ENCODE measurements at regions not wholly inside any gene's neighbourhood (a gene's known extent, or its start where the extent isn't known, plus 50 kb on each side); places are given as distances from the start of the nearest gene placed in this dataset.

DNA sequence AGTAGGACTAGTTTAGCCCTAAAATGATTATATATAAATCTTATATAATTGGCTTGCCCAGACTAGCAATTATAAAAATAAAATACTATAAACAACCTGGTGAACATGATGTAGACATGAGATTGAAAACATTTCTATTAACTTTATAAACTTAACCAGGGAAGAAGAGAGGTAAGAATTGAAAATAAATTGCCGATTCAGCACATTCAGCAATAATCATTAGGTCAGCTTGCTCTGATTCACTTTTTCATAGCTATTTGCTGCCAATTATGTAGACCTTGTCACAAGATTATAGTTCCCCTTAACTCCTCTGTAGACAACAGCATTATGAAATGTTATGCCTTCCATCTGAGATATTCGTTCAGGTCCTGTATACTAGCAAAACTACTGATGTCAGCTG, 199.3 kb upstream of the CA10 start:
- H3K4me3 Mint-ChIP-seq: no peak overlapping the region
- H3K27me3 ChIP-seq (ENCODE audit: control insufficient read depth in 1 of 2, insufficient read depth in 2 of 2, low read length in 2 of 2): no peaks in the 10 kb centered on the region
- peaks cover 0 to 5% of the 10 kb centered on the region in 2 experiments for H3K9me3 ChIP-seq (ENCODE audit: control insufficient read depth in 1 of 2, insufficient read depth in 1 of 2, low read length in 2 of 2)
- H3K36me3 ChIP-seq (ENCODE audit: insufficient read depth, low read length): no peaks in the 10 kb centered on the region
- no peak for DNase-seq
- intact Hi-C loops (cut with DNase I, micrococcal nuclease): no loop called here
- no peak overlapping the region for H3K4me3 ChIP-seq (ENCODE audit: low read length)
- no peaks in the 10 kb centered on the region for H3K4me1 Mint-ChIP-seq (ENCODE audit: low read depth)
- ATAC-seq (ENCODE audit: poor library complexity): no peak
- H3K27ac Mint-ChIP-seq: no peak overlapping the region
- POLR2A ChIA-PET: no interaction called here
- no peaks in the 10 kb centered on the region for H3K36me3 Mint-ChIP-seq (ENCODE audit: low read depth)
- TF ChIP-seq CTCF (IDR thresholded peaks at IDR 0.05): no peak
- CTCF ChIA-PET: no interaction called here
- H3K27me3 Mint-ChIP-seq: no peaks in the 10 kb centered on the region
- H3K4me1 ChIP-seq (ENCODE audit: insufficient read depth, low read length): no peaks in the 10 kb centered on the region
- H3K9me3 Mint-ChIP-seq: peaks cover 3% of the 10 kb centered on the region
- H3K27ac ChIP-seq (ENCODE audit: low read depth in 1 of 2, low read length in 2 of 2): no peak overlapping the region

GRCh38 chr17:52336796-52337195, 178.3 kb upstream of the CA10 start:
- no peak for TF ChIP-seq CTCF (IDR thresholded peaks at IDR 0.05)
- peaks cover 13% of the 10 kb centered on the region for H3K9me3 Mint-ChIP-seq
- Histone ChIP-seq H3K27me3 (ENCODE audit: control insufficient read depth in 1 of 2, insufficient read depth in 2 of 2, low read length in 2 of 2) (no peaks in the 10 kb centered on the region), H3K27ac (ENCODE audit: low read depth in 1 of 2, low read length in 2 of 2) (no peak overlapping the region), H3K9me3 (ENCODE audit: control insufficient read depth in 1 of 2, insufficient read depth in 1 of 2, low read length in 2 of 2) (no peaks in the 10 kb centered on the region), H3K4me1 (ENCODE audit: insufficient read depth, low read length) (no peaks in the 10 kb centered on the region), H3K4me3 (ENCODE audit: low read length) (no peak overlapping the region), H3K36me3 (ENCODE audit: insufficient read depth, low read length) (no peaks in the 10 kb centered on the region)
- no peaks in the 10 kb centered on the region for H3K27me3 Mint-ChIP-seq
- H3K27ac Mint-ChIP-seq: no peak overlapping the region
- H3K4me1 Mint-ChIP-seq (ENCODE audit: low read depth): no peaks in the 10 kb centered on the region
- ATAC-seq (ENCODE audit: poor library complexity) (no peak), DNase-seq (no peak)
- intact Hi-C loops (cut with DNase I, micrococcal nuclease): no loop called here
- H3K4me3 Mint-ChIP-seq: no peak overlapping the region
- ChIA-PET POLR2A (no interaction called here), CTCF (no interaction called here)
- H3K36me3 Mint-ChIP-seq (ENCODE audit: low read depth): no peaks in the 10 kb centered on the region

DNA sequence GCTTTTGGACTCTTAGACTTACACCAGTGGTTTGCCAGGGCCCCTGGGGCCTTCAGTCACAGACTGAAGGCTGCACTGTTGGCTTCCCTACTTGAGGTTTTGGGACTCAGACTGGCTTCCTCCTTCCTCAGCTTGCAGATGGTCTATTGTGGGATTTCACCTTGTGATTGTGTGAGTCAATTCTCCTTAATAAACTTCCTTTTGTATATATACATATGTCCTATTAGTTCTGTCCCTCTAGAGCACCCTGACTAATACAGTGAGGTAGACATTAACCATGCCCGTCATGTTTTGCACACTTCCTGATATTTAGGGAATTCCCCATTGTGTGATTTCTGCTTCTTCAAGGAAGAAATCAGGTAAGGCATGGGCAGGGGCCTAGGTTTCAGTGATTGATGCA, 147.8 kb upstream of the CA10 start:
- H3K36me3 ChIP-seq (ENCODE audit: insufficient read depth, low read length): no peaks in the 10 kb centered on the region
- Mint-ChIP-seq H3K4me1 (ENCODE audit: low read depth) (no peaks in the 10 kb centered on the region), H3K4me3 (no peak overlapping the region), H3K27me3 (no peaks in the 10 kb centered on the region), H3K27ac (no peak overlapping the region), H3K36me3 (ENCODE audit: low read depth) (no peaks in the 10 kb centered on the region), H3K9me3 (peaks cover 5% of the 10 kb centered on the region)
- peaks cover 0 to 4% of the 10 kb centered on the region in 2 experiments for H3K9me3 ChIP-seq (ENCODE audit: control insufficient read depth in 1 of 2, insufficient read depth in 1 of 2, low read length in 2 of 2)
- no peaks in the 10 kb centered on the region for H3K4me1 ChIP-seq (ENCODE audit: insufficient read depth, low read length)
- ChIA-PET POLR2A (no interaction called here), CTCF (no interaction called here)
- intact Hi-C loops (cut with DNase I, micrococcal nuclease): no loop called here
- no peak overlapping the region for H3K4me3 ChIP-seq (ENCODE audit: low read length)
- ATAC-seq (ENCODE audit: poor library complexity) (no peak), DNase-seq (no peak)
- no peak overlapping the region for H3K27ac ChIP-seq (ENCODE audit: low read depth in 1 of 2, low read length in 2 of 2)
- TF ChIP-seq CTCF (IDR thresholded peaks at IDR 0.05): no peak
- H3K27me3 ChIP-seq (ENCODE audit: control insufficient read depth in 1 of 2, insufficient read depth in 2 of 2, low read length in 2 of 2): no peaks in the 10 kb centered on the region
